HEK293 (cell line): ENCODE measurements at regions not wholly inside any gene's neighbourhood (a gene's known extent, or its start where the extent isn't known, plus 50 kb on each side); places are given as distances from the start of the nearest gene placed in this dataset.
A peak's percentile ranks its signal among the peaks of the same experiment; 100 is the strongest.

Experiments
- CTCF ChIA-PET: fragments of 350-600 bp; formaldehyde crosslinking; extraction: SDS; loops from one replicate; lab custom pipeline; 2021; ENCODE audit warnings: antibody characterized with exemption; lab: Yijun Ruan, JAX
- POLR2A ChIA-PET: fragments of 300-600 bp; formaldehyde crosslinking; extraction: SDS; loops from one replicate; lab custom pipeline; 2020; ENCODE audit warnings: antibody characterized with exemption, inconsistent platforms; lab: Yijun Ruan, JAX
- H3K27ac ChIP-seq: fragments of 200-500 bp; sonication (Bioruptor generic); 2 replicates; pipeline ENCODE4 v1.5.1; 2014; ENCODE audit warnings: low read depth, low read length, control low read depth, inconsistent platforms; ENCODE audit errors: extremely low read depth
- H3K36me3 ChIP-seq, 2 experiments: fragments of 200-500 bp in 1 of 2; sonication (Bioruptor generic) in 1 of 2; 1 replicate in 1 of 2; 2 replicates in 1 of 2; pipeline ENCODE4 v1.5.1; 2014 to 2017; ENCODE audit warnings: inconsistent platforms in 2 of 2, low read length in 2 of 2; ENCODE audit not compliant: control insufficient read depth in 2 of 2, insufficient read depth in 1 of 2
- H3K4me1 ChIP-seq: fragments of 200-500 bp; sonication (Bioruptor generic); 2 replicates; pipeline ENCODE4 v1.5.1; 2014; ENCODE audit warnings: mild to moderate bottlenecking, low read length, inconsistent platforms; ENCODE audit not compliant: control insufficient read depth, insufficient read depth
- H3K4me3 ChIP-seq: 2 replicates; pipeline ENCODE4 v1.5.1; 2011; ENCODE audit warnings: low read depth, mild to moderate bottlenecking, control low read depth, low read length, moderate library complexity
- H3K9me3 ChIP-seq: fragments of 200-500 bp; sonication (Bioruptor generic); 2 replicates; pipeline ENCODE4 v1.5.1; 2014; ENCODE audit warnings: low read depth, low read length, inconsistent platforms; ENCODE audit not compliant: control insufficient read depth, insufficient read depth
- KLF10 ChIP-seq: fragments of 450-650 bp; IDR thresholded peaks from 2 replicates; pipeline ENCODE4 v1.5.1; 2018; ENCODE audit warnings: missing biosample characterization, mild to moderate bottlenecking, missing genetic modification characterization
- KLF8 ChIP-seq: fragments of 450-650 bp; formaldehyde crosslinking; IDR thresholded peaks from 2 replicates; pipeline ENCODE4 v1.5.1; 2016; ENCODE audit warnings: missing biosample characterization, missing genetic modification characterization
- KLF9 ChIP-seq: fragments of 450-650 bp; formaldehyde crosslinking; IDR thresholded peaks from 2 replicates; pipeline ENCODE4 v1.5.1; 2016; ENCODE audit warnings: missing biosample characterization, missing genetic modification characterization, low read depth
- PRDM1 ChIP-seq: fragments of 450-650 bp; formaldehyde crosslinking; IDR thresholded peaks from 2 replicates; pipeline ENCODE4; 2016; ENCODE audit warnings: missing biosample characterization, missing genetic modification characterization
- PRDM10 ChIP-seq: fragments of 450-650 bp; formaldehyde crosslinking; IDR thresholded peaks from 2 replicates; pipeline ENCODE4 v1.5.1; 2016; ENCODE audit warnings: missing biosample characterization, missing genetic modification characterization
- PRDM6 ChIP-seq: fragments of 450-650 bp; formaldehyde crosslinking; IDR thresholded peaks from 2 replicates; pipeline ENCODE4 v1.5.1; 2017; ENCODE audit warnings: missing biosample characterization, missing genetic modification characterization
- SCRT1 ChIP-seq: fragments of 450-650 bp; formaldehyde crosslinking; IDR thresholded peaks from 2 replicates; pipeline ENCODE4 v1.5.1; 2016; ENCODE audit warnings: missing biosample characterization, missing genetic modification characterization, borderline replicate concordance
- SCRT2 ChIP-seq: fragments of 450-650 bp; formaldehyde crosslinking; IDR thresholded peaks from 2 replicates; pipeline ENCODE4 v1.5.1; 2016; ENCODE audit warnings: missing biosample characterization, missing genetic modification characterization
- SP7 ChIP-seq: fragments of 450-650 bp; formaldehyde crosslinking; IDR thresholded peaks from 2 replicates; pipeline ENCODE4 v1.5.1; 2016; ENCODE audit warnings: missing biosample characterization, missing genetic modification characterization
- TRIM28 ChIP-seq: IDR thresholded peaks from 2 replicates; pipeline ENCODE4 v1.6.1; 2011; ENCODE audit warnings: low read length, control low read depth, borderline replicate concordance
- WT1 ChIP-seq: fragments of 450-650 bp; formaldehyde crosslinking; IDR thresholded peaks from 2 replicates; pipeline ENCODE4 v1.5.1; 2016; ENCODE audit warnings: missing biosample characterization, missing genetic modification characterization
- ZBTB21 ChIP-seq: fragments of 450-650 bp; formaldehyde crosslinking; IDR thresholded peaks from 2 replicates; pipeline ENCODE4 v1.5.1; 2017; ENCODE audit warnings: missing biosample characterization, missing genetic modification characterization
- ZIC2 ChIP-seq: fragments of 450-650 bp; formaldehyde crosslinking; IDR thresholded peaks from 2 replicates; pipeline ENCODE4 v1.5.1; 2016; ENCODE audit warnings: missing biosample characterization, missing genetic modification characterization
- ZNF169 ChIP-seq: fragments of 450-650 bp; formaldehyde crosslinking; IDR thresholded peaks from 2 replicates; pipeline ENCODE4 v1.5.1; 2016; ENCODE audit warnings: missing biosample characterization, missing genetic modification characterization
- ZNF175 ChIP-seq: fragments of 450-650 bp; formaldehyde crosslinking; IDR thresholded peaks from 2 replicates; pipeline ENCODE4 v1.5.1; 2016; ENCODE audit warnings: missing biosample characterization, missing genetic modification characterization
- ZNF23 ChIP-seq: fragments of 450-650 bp; formaldehyde crosslinking; IDR thresholded peaks from 2 replicates; pipeline ENCODE4 v1.5.1; 2016; ENCODE audit warnings: missing biosample characterization, missing genetic modification characterization, borderline replicate concordance
- ZNF280D ChIP-seq: fragments of 450-650 bp; formaldehyde crosslinking; IDR thresholded peaks from 2 replicates; pipeline ENCODE4 v1.5.1; 2016; ENCODE audit warnings: missing biosample characterization, missing genetic modification characterization
- ZNF391 ChIP-seq: fragments of 450-650 bp; formaldehyde crosslinking; IDR thresholded peaks from 2 replicates; pipeline ENCODE4 v1.5.1; 2016; ENCODE audit warnings: low read depth, missing biosample characterization, missing genetic modification characterization, borderline replicate concordance
- ZNF416 ChIP-seq: fragments of 450-650 bp; formaldehyde crosslinking; IDR thresholded peaks from 2 replicates; pipeline ENCODE4 v1.5.1; 2016; ENCODE audit warnings: missing biosample characterization, missing genetic modification characterization
- ZNF561 ChIP-seq: fragments of 450-650 bp; IDR thresholded peaks from 2 replicates; pipeline ENCODE4 v1.5.1; 2018; ENCODE audit warnings: missing biosample characterization, missing genetic modification characterization, borderline replicate concordance
- ZNF610 ChIP-seq: fragments of 450-650 bp; formaldehyde crosslinking; IDR thresholded peaks from 2 replicates; pipeline ENCODE4 v1.5.1; 2016; ENCODE audit warnings: missing biosample characterization, missing genetic modification characterization, borderline replicate concordance
- ZNF701 ChIP-seq: fragments of 450-650 bp; formaldehyde crosslinking; IDR thresholded peaks from 2 replicates; pipeline ENCODE4 v1.5.1; 2016; ENCODE audit warnings: missing biosample characterization, missing genetic modification characterization
- ZNF704 ChIP-seq: fragments of 450-650 bp; formaldehyde crosslinking; IDR thresholded peaks from 2 replicates; pipeline ENCODE4 v1.5.1; 2016; ENCODE audit warnings: missing biosample characterization, missing genetic modification characterization

GRCh38 chr9:21590058-21590996 is 108.2 kb upstream of the IFNE start:
- Histone ChIP-seq H3K27ac (no peak overlapping the region), H3K4me3 (no peak overlapping the region), H3K9me3 (no peaks in the 10 kb centered on the region)
- POLR2A ChIA-PET = no interaction called here
- no peak for TF ChIP-seq ZNF701 (tag by site-specific recombination)
- no peak for TF ChIP-seq ZNF416 (tag by site-specific recombination)
- TF ChIP-seq SCRT2 (tag by site-specific recombination) = no peak
- TF ChIP-seq ZNF610 (tag by site-specific recombination) = no peak
- no peak for TF ChIP-seq ZNF391 (tag by site-specific recombination)
- TF ChIP-seq ZNF169 (tag by site-specific recombination) = no peak
- TF ChIP-seq, all 188 proteins: peak for 0
- Histone ChIP-seq H3K4me1 (no peaks in the 10 kb centered on the region), H3K36me3 (no peaks in the 10 kb centered on the region)
- CTCF ChIA-PET = interaction anchor here (0.7 kb wide), 1 partner anchor 116 kb away, joined by 3 read pairs; no protein-coding TSS in a partner anchor

- Histone ChIP-seq H3K27ac (no peak overlapping the region), H3K4me1 (no peaks in the 10 kb centered on the region), H3K4me3 (no peak overlapping the region), H3K9me3 (no peaks in the 10 kb centered on the region), H3K36me3 (no peaks in the 10 kb centered on the region)
- ChIA-PET CTCF (interaction anchor here (0.5 to 0.7 kb wide), 5 partner anchors 10 to 1651 kb away, joined by 3 to 5 read pairs (median 3); no protein-coding TSS in a partner anchor), POLR2A (interaction anchor here (2.4 kb wide), 1 partner anchor 15 kb away, joined by 6 read pairs; no protein-coding TSS in a partner anchor)
- TF ChIP-seq KLF8 (tag by site-specific recombination) (no peak), TRIM28 (0 out of 2 replicates have a peak, but pooled peaks have one; percentile 32), ZIC2 (tag by site-specific recombination) (0 out of 2 replicates have a peak, but pooled peaks have one; percentile 28), PRDM10 (tag by site-specific recombination) (no peak), KLF9 (tag by site-specific recombination) (no peak), ZNF175 (tag by site-specific recombination) (no peak), ZBTB21 (no peak), SP7 (tag by site-specific recombination) (0 out of 2 replicates have a peak, but pooled peaks have one; percentile 20), ZNF704 (no peak), PRDM1 (tag by site-specific recombination) (peak; percentile 87), KLF10 (no peak), ZNF23 (tag by site-specific recombination) (no peak), ZNF280D (tag by site-specific recombination) (no peak), WT1 (tag by site-specific recombination) (no peak), ZNF561 (no peak), PRDM6 (no peak), SCRT1 (no peak)
These were observed 109.3 kb upstream of the IFNE start for GRCh38 chr9:21591221-21592062.
